ENCODE measurements at regions not wholly inside any gene's neighbourhood (a gene's known extent, or its start where the extent isn't known, plus 50 kb on each side); places are given as distances from the start of the nearest gene placed in this dataset.

GRCh38 chr3:83842511-83842910 is 1116.3 kb upstream of the CADM2 start:
- TF ChIP-seq POLR2A (IDR thresholded peaks at IDR 0.05; ENCODE audit: low read depth, low read length), result no peak
- TF ChIP-seq CTCF (IDR thresholded peaks at IDR 0.05 in 2 of 3, conservative IDR thresholded peaks at IDR 0.05 in 1 of 3; ENCODE audit: control insufficient read depth in 2 of 3, extremely low read depth in 1 of 3, insufficient read depth in 1 of 3, low read depth in 3 of 3, low read length in 3 of 3), result no peak
- TF ChIP-seq E4F1 (IDR thresholded peaks at IDR 0.05; ENCODE audit: borderline replicate concordance, partially characterized antibody), result no peak
- TF ChIP-seq POLR2AphosphoS5 (IDR thresholded peaks at IDR 0.05; ENCODE audit: low read length), result no peak
- no peak for TF ChIP-seq MTA3 (IDR thresholded peaks at IDR 0.05; ENCODE audit: borderline replicate concordance, low read length)
- TF ChIP-seq RAD21 (IDR thresholded peaks at IDR 0.05; ENCODE audit: insufficient read depth, low read depth, low read length), result no peak

Data from GM12878 (cell line).